ENCODE measurements at regions not wholly inside any gene's neighbourhood (a gene's known extent, or its start where the extent isn't known, plus 50 kb on each side); places are given as distances from the start of the nearest gene placed in this dataset.

DNA sequence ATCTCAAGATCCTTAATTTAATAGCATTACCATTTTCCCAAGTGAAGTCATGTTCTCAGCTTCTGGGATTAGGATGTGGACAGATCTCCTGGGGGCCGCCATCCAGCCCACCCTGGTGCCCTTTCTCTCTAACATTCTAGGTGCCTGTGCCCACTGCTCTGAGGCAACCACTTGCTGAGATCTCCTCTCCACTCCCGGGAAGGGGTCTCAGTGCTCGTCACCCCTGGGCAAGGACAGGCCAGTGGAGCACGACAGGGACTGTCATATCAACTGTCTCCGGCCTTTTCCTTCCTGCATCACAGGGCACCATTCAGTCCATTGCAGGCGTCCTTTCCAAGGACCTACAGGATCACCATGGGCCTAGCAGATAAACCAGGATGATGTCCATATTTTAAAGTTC is 304.8 kb downstream of the AJAP1 start:
- in situ Hi-C loops (cut with MboI; ENCODE audit: low sequenced_read_pairs) = no loop called here

GRCh38 chr1:4957027-4957426 is 302.6 kb downstream of the AJAP1 start:
- in situ Hi-C loops (cut with MboI; ENCODE audit: low sequenced_read_pairs) = no loop called here

DNA sequence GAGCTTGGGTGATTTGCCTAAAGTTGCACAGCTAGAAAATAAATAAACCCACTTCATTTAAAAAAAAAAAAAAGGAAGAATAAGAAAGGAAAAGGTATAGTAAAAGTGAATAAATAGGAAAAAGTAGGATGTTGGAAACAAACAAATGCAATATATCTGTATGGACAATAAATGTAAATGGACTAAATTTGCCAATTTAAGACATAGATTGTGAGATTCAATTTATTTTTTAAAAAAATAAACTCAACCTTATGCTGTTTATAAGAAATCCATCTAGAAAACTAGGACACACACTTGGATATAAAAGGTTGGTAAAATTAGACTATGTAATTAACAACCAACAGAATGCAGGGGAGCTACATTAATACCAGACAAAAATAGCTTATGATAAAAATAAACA is 300.0 kb downstream of the AJAP1 start:
- in situ Hi-C loops (cut with MboI; ENCODE audit: low sequenced_read_pairs) = no loop called here

GRCh38 chr1:4951601-4952000 is 297.2 kb downstream of the AJAP1 start:
- in situ Hi-C loops (cut with MboI; ENCODE audit: low sequenced_read_pairs) = no loop called here

GRCh38 chr1:4946343-4946742 is 291.9 kb downstream of the AJAP1 start:
- in situ Hi-C loops (cut with MboI; ENCODE audit: low sequenced_read_pairs) = no loop called here

- in situ Hi-C loops (cut with MboI; ENCODE audit: low sequenced_read_pairs) = no loop called here
These were observed 290.5 kb downstream of the AJAP1 start for GRCh38 chr1:4944911-4945310.

DNA sequence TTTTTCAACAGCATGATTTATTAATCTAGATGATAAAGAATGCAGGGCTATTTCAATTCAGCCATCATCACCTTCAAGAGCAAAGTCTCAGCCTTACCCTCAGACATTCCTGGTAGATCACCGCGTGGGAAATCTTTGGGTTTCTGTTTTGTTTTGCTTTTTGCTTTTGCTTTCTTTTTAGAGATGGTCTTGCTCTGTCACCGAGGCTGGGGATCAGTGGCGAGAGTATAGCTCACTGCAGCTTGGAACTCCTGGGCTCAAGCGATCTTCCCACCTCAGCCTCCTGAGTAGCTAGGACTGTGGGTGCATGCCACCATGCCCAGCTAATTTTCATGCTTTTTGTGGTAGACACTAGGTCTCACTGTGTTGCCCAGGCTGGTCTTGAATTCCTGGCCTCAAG is 289.7 kb downstream of the AJAP1 start:
- in situ Hi-C loops (cut with MboI; ENCODE audit: low sequenced_read_pairs) = no loop called here

- in situ Hi-C loops (cut with MboI; ENCODE audit: low sequenced_read_pairs) = no loop called here
These were observed 284.9 kb downstream of the AJAP1 start for GRCh38 chr1:4939266-4939665.

GRCh38 chr1:4937876-4938534 is 283.6 kb downstream of the AJAP1 start:
- in situ Hi-C loops (cut with MboI; ENCODE audit: low sequenced_read_pairs) = no loop called here

DNA sequence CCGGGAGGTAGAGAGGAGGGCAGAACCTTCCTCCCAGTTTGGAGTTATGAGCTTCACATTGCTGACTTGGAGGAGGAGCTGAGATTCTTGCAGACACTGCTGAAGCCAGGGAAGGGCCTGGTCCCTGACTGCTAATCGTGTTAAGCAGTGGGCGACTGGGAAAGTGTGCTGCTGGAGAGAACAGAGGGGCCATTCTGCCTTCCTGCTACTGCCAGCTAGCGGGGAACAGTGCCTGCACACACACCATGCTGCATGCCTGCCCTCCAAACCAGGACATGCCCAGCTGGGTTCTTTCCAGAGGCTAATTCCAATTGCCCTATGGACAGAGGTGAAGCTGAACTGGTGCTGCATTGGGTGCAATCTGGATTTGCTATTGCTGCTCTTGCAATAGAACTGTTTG is 281.4 kb downstream of the AJAP1 start:
- in situ Hi-C loops (cut with MboI; ENCODE audit: low sequenced_read_pairs) = no loop called here

DNA sequence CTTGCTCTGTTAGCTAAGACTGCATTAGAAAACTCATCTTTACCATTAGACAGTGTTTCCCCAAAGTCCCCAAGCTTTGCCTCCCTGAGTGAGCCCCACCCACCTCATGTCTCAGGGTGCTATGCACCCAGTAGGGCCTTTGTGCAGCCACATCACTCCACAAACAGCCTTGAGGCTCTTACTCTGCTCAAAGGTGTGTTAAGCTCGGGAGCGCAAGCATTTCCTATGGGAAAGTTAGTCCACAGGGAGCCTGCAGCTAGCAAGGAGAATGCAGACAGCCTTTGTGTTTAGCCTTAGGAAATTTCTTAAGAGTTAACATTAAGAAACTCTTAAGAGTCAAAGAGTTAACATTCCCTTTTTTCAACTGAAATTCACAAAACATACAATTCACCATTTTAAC is 278.8 kb downstream of the AJAP1 start:
- in situ Hi-C loops (cut with MboI; ENCODE audit: low sequenced_read_pairs) = no loop called here

- in situ Hi-C loops (cut with MboI; ENCODE audit: low sequenced_read_pairs) = no loop called here
These were observed 278.1 kb downstream of the AJAP1 start for GRCh38 chr1:4932311-4933030.

GRCh38 chr1:4931486-4931885 is 277.1 kb downstream of the AJAP1 start:
- in situ Hi-C loops (cut with MboI; ENCODE audit: low sequenced_read_pairs) = no loop called here

GRCh38 chr1:4928186-4928585 is 273.8 kb downstream of the AJAP1 start:
- in situ Hi-C loops (cut with MboI; ENCODE audit: low sequenced_read_pairs) = no loop called here

GRCh38 chr1:4924356-4924755 is 269.9 kb downstream of the AJAP1 start:
- in situ Hi-C loops (cut with MboI; ENCODE audit: low sequenced_read_pairs) = no loop called here

DNA sequence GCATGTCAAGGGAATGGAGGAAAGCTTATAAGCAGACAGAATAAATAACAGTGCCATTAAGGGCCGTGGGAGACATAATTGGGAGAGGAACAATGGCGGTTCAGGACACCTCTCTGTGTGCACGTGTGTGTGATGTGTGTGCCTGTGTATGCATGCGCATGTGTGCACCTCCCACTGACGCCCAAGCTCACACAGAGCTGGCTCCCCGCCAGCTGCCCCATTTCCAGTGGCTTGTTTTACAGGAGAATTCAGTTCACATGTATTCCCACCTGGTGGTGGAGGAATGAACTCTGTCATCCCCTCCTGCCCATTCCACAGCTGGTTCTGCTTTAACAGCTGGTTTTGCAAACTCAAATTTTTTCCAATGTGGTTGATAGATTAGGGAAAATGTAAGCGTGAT is 262.2 kb downstream of the AJAP1 start:
- in situ Hi-C loops (cut with MboI; ENCODE audit: low sequenced_read_pairs) = no loop called here

- in situ Hi-C loops (cut with MboI; ENCODE audit: low sequenced_read_pairs) = no loop called here
These were observed 260.7 kb downstream of the AJAP1 start for GRCh38 chr1:4915154-4915553.

DNA sequence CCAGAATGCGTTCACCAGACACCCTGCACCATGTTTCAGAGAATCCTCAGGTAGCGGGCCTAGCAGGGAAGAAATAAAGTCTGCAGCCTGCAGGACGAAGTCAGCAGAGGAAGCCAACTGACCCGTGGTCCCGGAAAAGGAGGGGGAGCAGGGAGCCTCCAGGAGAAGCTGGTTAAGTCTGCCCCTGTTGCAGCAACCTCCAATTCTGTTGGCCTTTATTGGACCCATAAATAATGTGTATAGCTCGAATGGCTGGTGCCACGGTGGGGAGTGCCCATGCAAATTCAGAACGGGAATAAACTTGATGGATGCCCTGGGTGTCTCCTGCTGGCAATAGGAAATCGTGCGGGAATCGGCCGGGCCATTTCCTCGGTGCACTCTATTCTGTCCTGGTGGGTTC is 254.1 kb downstream of the AJAP1 start:
- in situ Hi-C loops (cut with MboI; ENCODE audit: low sequenced_read_pairs) = no loop called here

DNA sequence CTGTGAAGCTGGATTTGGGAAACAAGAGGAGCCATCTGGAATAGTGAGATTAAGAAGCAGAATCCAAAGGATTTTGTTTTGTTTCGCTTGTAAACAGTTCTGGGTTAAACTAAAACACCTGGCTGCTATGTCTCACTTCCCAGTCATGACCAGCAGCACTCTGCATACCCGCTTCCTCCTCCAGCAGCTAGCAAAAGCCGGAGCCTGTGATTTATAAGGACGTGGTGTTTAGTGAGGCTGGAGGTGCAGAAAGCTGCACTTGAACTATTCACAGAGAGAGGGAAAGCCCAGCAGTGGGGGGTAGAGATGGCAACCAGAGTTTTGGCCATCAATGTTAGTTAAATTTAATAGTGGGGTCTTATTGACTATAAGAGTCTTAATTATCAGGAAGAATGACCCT is 240.2 kb downstream of the AJAP1 start:
- in situ Hi-C loops (cut with MboI; ENCODE audit: low sequenced_read_pairs) = no loop called here

GRCh38 chr1:4880626-4881025 is 226.2 kb downstream of the AJAP1 start:
- in situ Hi-C loops (cut with MboI; ENCODE audit: low sequenced_read_pairs) = no loop called here

DNA sequence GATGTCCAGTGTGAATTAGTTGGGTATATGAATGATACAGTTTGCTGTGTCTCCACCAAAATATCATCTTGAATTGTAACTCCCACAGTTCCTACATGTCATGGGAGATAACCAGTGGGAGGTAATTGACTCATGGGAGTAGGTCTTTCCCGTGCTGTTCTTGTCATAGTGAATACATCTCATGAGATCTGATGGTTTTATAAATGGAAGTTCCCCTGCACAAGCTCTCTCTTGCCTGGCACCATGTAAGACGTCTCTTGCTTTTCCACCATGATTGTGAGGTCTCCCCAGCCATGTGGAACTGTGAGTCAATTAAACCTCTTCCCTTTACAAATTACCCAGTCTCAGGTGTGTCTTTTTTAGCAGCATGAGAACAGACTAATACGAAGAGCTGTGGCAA is 223.0 kb downstream of the AJAP1 start:
- in situ Hi-C loops (cut with MboI; ENCODE audit: low sequenced_read_pairs) = no loop called here

- in situ Hi-C loops (cut with MboI; ENCODE audit: low sequenced_read_pairs) = no loop called here
These were observed 217.0 kb downstream of the AJAP1 start for GRCh38 chr1:4871373-4871772.

DNA sequence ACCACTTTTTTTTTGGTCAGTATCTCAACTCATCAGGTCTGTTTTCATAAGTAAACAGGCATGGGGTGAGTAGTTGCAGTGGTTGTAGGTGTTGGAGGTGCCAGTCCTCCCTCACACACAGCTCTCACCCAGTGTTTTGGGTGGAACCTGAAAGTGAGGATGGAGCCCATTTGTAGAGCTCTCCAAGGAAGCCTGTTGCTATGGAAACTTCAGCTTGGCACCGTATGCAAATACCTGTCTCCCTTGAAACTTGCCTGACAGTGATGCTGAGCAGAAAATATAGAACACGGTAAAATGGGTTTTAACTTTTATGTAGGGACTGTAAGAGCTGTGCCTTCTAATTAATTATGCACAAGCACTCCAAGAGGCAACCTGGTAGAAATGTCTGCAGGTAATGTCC is 214.1 kb downstream of the AJAP1 start:
- in situ Hi-C loops (cut with MboI; ENCODE audit: low sequenced_read_pairs) = no loop called here

Measured in HL-60/S4 (cell line).